Smooth muscle cell (in vitro differentiated cells): ENCODE measurements at regions not wholly inside any gene's neighbourhood (a gene's known extent, or its start where the extent isn't known, plus 50 kb on each side); places are given as distances from the start of the nearest gene placed in this dataset.

Experiments used
- DNase-seq: peaks from one replicate; lab custom pipeline; 2025; ENCODE audit not compliant: unreplicated experiment; lab: John Stamatoyannopoulos, UW
- H2AFZ ChIP-seq: fragments of 200-600 bp; sonication (generic); 2 replicates; pipeline ENCODE4 v1.6.0; 2016; ENCODE audit warnings: antibody characterized with exemption, low read depth, mild to moderate bottlenecking
- H3F3A ChIP-seq: fragments of 200-600 bp; sonication (generic); 2 replicates; pipeline ENCODE4 v1.6.0; 2017; ENCODE audit warnings: antibody characterized with exemption, low read depth
- H3K27ac ChIP-seq: fragments of 200-600 bp; sonication (generic); 2 replicates; pipeline ENCODE4 v1.5.1; 2016; ENCODE audit warnings: low read depth, mild to moderate bottlenecking
- H3K27me3 ChIP-seq: fragments of 200-600 bp; sonication (generic); 2 replicates; pipeline ENCODE4 v1.6.1; 2016; ENCODE audit warnings: low read depth, mild to moderate bottlenecking
- H3K36me3 ChIP-seq: fragments of 200-600 bp; sonication (generic); 2 replicates; pipeline ENCODE4 v1.5.1; 2016; ENCODE audit warnings: low read depth
- H3K4me1 ChIP-seq: fragments of 200-600 bp; sonication (generic); 2 replicates; pipeline ENCODE4 v1.5.1; 2016; ENCODE audit warnings: low read depth
- H3K4me2 ChIP-seq: fragments of 200-600 bp; sonication (generic); 2 replicates; pipeline ENCODE4 v1.6.0; 2016; ENCODE audit warnings: mild to moderate bottlenecking
- H3K4me3 ChIP-seq: fragments of 200-600 bp; sonication (generic); 2 replicates; pipeline ENCODE4 v1.5.1; 2016; ENCODE audit warnings: mild to moderate bottlenecking
- H3K79me2 ChIP-seq: fragments of 200-600 bp; sonication (generic); 2 replicates; pipeline ENCODE4 v1.6.0; 2016; ENCODE audit warnings: low read depth, mild to moderate bottlenecking
- H3K9ac ChIP-seq: fragments of 200-600 bp; sonication (generic); 2 replicates; pipeline ENCODE4 v1.6.0; 2016; ENCODE audit warnings: low read depth
- H3K9me3 ChIP-seq: fragments of 200-600 bp; sonication (generic); replicated peaks from 2 replicates; pipeline ENCODE4 v1.5.1; 2016; ENCODE audit warnings: low read depth
- H4K20me1 ChIP-seq: fragments of 200-600 bp; sonication (generic); 2 replicates; pipeline ENCODE4 v1.6.0; 2016; ENCODE audit warnings: low read depth
- WGBS: methylation state at CpG from one replicate; pipeline ENCODE4 v1.1.7; 2016; ENCODE audit warnings: low lambda C conversion rate; 5-methylcytosine and 5-hydroxymethylcytosine counted together
- TF ChIP-seq, protein P1 (sequence below): fragments of 200-600 bp; sonication (generic); IDR thresholded peaks from 2 replicates; pipeline ENCODE4 v1.5.1; 2017; ENCODE audit warnings: borderline replicate concordance, mild to moderate bottlenecking, antibody characterized with exemption; ENCODE audit not compliant: insufficient read depth, poor library complexity, severe bottlenecking

DNA sequence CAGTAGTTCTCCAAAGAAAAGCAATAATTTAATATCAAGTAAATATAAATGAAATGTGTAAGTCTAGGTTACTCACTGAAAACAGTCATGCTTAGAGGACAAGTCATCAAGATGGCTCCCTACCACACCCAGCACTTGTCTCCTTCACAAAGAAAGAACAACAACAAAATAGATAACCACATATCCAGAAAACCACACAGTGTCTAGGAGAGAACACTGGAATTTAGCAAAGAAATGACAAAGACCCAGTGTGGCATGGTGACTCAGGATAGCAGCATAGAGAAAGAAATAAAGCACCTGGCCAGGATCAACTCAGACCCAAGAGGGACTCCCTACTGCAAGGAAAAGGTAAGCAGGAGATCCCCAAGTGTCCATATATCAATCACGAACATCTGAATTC lies 356.2 kb downstream of the TMEM161B start:
- 90% methylated on average over 1 of the region's 1 CpG for WGBS
- H3K9me3 ChIP-seq: no peaks in the 10 kb centered on the region
- no peaks in the 10 kb centered on the region for H3K36me3 ChIP-seq
- H3K4me1 ChIP-seq: no peaks in the 10 kb centered on the region
- H3K27me3 ChIP-seq: no peaks in the 10 kb centered on the region
- no peak for DNase-seq
- no peak overlapping the region for H3K4me2 ChIP-seq
- no peak overlapping the region for H3K9ac ChIP-seq
- no peak overlapping the region for H3K27ac ChIP-seq
- H4K20me1 ChIP-seq: no peaks in the 10 kb centered on the region
- no peak overlapping the region for H2AFZ ChIP-seq
- no peaks in the 10 kb centered on the region for H3F3A ChIP-seq
- TF ChIP-seq, protein P1, sequence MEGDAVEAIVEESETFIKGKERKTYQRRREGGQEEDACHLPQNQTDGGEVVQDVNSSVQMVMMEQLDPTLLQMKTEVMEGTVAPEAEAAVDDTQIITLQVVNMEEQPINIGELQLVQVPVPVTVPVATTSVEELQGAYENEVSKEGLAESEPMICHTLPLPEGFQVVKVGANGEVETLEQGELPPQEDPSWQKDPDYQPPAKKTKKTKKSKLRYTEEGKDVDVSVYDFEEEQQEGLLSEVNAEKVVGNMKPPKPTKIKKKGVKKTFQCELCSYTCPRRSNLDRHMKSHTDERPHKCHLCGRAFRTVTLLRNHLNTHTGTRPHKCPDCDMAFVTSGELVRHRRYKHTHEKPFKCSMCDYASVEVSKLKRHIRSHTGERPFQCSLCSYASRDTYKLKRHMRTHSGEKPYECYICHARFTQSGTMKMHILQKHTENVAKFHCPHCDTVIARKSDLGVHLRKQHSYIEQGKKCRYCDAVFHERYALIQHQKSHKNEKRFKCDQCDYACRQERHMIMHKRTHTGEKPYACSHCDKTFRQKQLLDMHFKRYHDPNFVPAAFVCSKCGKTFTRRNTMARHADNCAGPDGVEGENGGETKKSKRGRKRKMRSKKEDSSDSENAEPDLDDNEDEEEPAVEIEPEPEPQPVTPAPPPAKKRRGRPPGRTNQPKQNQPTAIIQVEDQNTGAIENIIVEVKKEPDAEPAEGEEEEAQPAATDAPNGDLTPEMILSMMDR: no peak
- no peaks in the 10 kb centered on the region for H3K79me2 ChIP-seq
- no peak overlapping the region for H3K4me3 ChIP-seq

DNA sequence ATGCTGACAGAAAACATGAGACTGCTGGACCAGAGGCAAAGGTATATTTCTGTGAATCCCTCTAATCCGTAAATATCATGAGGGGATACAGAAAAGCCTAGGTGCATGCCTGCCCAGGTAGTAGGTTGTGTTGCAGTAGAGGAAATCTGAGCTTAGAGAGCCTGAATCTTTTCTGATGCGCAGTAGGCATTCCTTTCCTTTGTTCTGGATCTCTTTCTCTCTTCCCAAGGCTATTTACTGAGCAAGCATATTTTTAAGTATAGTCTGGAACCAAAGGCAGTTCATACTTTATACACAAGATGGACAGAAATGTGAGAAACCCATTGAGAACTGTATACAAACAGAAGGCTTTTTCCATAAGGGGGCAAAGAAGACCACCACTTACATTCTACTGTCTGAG lies 359.3 kb downstream of the TMEM161B start:
- no peaks in the 10 kb centered on the region for H3K27me3 ChIP-seq
- no peaks in the 10 kb centered on the region for H4K20me1 ChIP-seq
- no peak overlapping the region for H2AFZ ChIP-seq
- H3K27ac ChIP-seq: no peak overlapping the region
- H3K9me3 ChIP-seq: no peaks in the 10 kb centered on the region
- TF ChIP-seq, protein P1: no peak
- 81% methylated on average over 2 of the region's 2 CpGs for WGBS
- no peaks in the 10 kb centered on the region for H3K36me3 ChIP-seq
- no peaks in the 10 kb centered on the region for H3F3A ChIP-seq
- no peak overlapping the region for H3K4me3 ChIP-seq
- H3K4me2 ChIP-seq: no peak overlapping the region
- DNase-seq: no peak
- H3K9ac ChIP-seq: no peak overlapping the region
- H3K79me2 ChIP-seq: no peaks in the 10 kb centered on the region
- H3K4me1 ChIP-seq: no peaks in the 10 kb centered on the region

DNA sequence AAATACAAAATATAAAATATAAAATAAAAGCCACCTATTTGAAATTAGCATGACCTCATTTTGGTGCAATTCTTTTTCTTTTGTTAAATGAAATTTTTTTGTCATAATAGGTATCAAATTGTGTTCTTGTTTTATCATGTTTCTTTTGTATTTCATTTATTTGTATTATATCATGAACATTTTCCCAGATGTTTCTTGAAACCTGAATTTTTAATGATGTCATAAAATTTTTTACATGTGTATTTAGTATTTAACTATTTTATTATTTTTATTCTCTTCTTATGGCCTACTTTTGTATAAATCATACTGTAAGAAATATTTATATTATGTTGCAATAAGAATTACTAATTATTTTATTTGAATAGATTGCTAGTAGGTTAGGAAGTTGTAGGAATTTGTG lies 361.7 kb downstream of the TMEM161B start:
- no peak for DNase-seq
- no peaks in the 10 kb centered on the region for H3K4me1 ChIP-seq
- no peak overlapping the region for H3K4me3 ChIP-seq
- no peak overlapping the region for H2AFZ ChIP-seq
- no peaks in the 10 kb centered on the region for H3K79me2 ChIP-seq
- no peak overlapping the region for H3K27ac ChIP-seq
- H3K36me3 ChIP-seq: no peaks in the 10 kb centered on the region
- H3K9ac ChIP-seq: no peak overlapping the region
- H3K4me2 ChIP-seq: no peak overlapping the region
- H4K20me1 ChIP-seq: no peaks in the 10 kb centered on the region
- H3K9me3 ChIP-seq: no peaks in the 10 kb centered on the region
- H3K27me3 ChIP-seq: no peaks in the 10 kb centered on the region
- TF ChIP-seq, protein P1: no peak
- no peaks in the 10 kb centered on the region for H3F3A ChIP-seq

DNA sequence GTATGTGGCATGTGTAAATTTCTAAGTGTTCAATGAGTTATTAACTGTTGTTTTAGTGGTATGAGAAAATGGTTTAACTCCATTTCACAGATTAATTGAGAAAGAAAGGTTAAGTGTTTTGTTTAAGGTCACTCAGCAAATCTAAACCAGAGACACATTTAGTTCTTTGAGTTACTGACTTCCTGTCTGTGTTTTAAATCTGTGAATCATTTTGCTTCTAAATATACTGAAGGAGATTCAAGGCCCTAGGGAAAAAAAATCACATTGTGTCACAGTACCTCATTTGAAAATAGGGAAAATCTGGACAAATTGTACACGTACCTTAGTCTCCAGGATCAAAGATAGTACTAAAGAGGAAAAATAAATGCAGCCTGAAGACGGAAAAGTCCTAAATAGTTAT lies 368.2 kb downstream of the TMEM161B start:
- Histone ChIP-seq H3K9me3 (no peaks in the 10 kb centered on the region), H3K27me3 (no peaks in the 10 kb centered on the region), H3K4me2 (no peak overlapping the region), H3K4me3 (no peak overlapping the region), H3K27ac (peak overlapping the region; percentile 7), H3F3A (peaks cover 2% of the 10 kb centered on the region), H3K4me1 (peaks cover 23% of the 10 kb centered on the region), H3K79me2 (no peaks in the 10 kb centered on the region), H3K9ac (no peak overlapping the region), H3K36me3 (no peaks in the 10 kb centered on the region), H2AFZ (no peak overlapping the region), H4K20me1 (no peaks in the 10 kb centered on the region)
- TF ChIP-seq, protein P1: no peak
- 80% methylated on average over 2 of the region's 2 CpGs for WGBS
- DNase-seq: no peak
